Stimulated activated CD8-positive, alpha-beta memory T cell treated with anti-CD3 and anti-CD28 coated beads, Interleukin-4, amount 100 ng/mL, for 4 hours (primary cell): ENCODE measurements at regions not wholly inside any gene's neighbourhood (a gene's known extent, or its start where the extent isn't known, plus 50 kb on each side); places are given as distances from the start of the nearest gene placed in this dataset.

Source experiments
- DNase-seq, 2 donors: peaks; one replicate each; pipeline ENCODE4 v3.0.0-alpha.2; 2020; ENCODE audit warnings: low read depth in 2 of 2, low spot score in 1 of 2

DNA sequence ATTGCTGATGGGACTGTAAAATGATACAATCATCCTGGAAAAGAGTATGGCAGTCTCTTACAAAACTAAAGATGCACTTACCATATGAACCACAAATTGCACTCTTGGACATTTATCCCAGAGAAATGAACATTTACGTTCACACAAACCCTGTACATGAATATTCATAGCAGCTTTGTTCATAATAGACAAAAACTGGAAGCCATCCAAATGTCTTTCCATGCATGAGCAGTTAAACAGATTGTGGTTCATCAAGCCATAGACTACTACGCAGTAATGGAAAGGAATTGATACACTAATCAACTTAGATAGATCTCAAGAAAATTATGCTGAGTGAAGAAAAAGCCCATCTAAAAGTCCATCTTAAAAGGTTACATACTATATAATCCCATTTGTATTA is 156.1 kb upstream of the SLC39A10 start:
- DNase-seq: no peak

DNA sequence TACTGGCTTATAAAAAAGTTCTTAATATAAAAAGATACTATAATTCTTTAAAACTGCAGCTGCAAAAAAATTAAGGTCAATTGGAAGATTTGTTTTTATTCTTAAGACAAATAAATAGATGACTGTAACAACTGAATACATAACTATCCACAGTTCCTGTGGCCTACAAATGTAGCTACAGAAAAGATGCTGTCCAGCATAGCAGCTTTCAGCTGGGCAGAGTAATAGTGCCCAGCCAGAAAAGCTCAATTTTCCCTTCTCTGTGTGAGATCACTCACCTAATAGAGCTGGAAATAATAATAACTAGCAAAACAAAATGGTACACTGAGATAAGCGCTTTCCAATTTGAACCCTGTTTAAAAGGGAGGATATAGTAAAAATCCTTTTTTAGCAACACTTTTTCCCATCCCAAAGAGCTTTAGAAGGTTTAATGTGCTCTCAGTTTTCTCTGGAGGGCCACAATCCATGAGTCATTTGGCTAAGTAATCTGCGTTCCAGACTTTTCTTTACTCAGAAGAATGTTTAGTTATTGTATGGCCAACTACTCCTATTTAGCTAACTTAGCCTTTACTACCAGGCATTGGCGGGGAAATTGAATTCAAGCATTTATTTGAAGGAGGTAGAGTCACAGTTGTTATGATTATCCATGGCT is 158.1 kb upstream of the SLC39A10 start:
- no peak for DNase-seq

DNA sequence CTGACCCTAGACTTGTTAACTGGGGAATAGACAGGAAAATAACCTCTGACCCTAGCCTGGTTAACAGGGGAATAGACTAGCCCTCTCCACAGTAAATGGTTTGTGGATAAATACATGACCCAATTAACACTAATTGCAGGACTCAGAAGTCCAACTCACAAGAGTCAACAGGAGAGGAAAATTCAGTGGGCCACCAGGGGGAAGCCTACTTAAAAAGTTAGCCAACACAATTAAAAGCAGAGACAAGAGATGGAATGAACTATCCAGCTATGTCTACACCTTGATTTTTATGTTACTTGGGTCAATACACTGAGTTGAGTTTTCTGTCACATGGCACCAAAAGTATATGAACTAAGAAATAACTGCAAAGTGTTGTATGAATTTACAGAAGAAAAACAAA is 158.8 kb upstream of the SLC39A10 start:
- DNase-seq: peak; percentile 38 to 42

DNA sequence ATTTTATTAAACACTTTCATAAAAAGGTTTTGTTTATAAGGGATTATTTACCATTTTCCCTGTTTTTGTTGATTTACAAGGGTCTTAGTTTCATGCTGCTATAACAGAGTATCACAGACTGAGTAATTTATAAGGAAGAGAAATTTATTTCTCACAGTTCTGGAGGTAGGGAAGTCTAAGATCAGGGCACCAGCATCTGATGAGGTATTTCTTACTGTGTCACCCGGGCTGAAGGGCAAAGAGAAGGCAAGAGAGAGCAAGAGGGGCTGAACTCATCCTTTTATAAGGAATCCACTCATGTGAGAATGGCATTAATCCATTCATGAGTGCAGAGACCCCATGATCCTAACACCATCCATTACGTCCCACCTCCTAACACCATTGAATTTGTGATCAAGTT is 160.0 kb upstream of the SLC39A10 start:
- no peak for DNase-seq

DNA sequence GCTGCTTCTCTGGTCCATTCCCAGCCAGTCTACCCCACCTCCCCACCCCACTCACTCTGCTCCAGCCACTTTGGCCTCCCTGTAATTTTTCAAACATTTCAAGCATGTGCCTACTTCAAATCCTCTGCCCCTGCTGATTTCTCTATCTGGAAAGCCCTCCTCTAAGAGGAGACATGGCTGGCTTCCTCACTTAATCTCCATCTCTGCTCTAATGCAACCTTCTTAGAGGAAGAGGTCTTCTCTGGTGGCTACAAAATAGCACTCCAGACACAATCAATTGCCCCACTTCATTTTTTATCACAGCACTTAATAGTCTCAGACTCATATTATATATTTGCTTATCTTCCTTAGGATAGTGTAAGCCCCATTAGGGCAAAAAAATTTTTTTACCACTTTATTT is 161.1 kb upstream of the SLC39A10 start:
- DNase-seq: no peak

DNA sequence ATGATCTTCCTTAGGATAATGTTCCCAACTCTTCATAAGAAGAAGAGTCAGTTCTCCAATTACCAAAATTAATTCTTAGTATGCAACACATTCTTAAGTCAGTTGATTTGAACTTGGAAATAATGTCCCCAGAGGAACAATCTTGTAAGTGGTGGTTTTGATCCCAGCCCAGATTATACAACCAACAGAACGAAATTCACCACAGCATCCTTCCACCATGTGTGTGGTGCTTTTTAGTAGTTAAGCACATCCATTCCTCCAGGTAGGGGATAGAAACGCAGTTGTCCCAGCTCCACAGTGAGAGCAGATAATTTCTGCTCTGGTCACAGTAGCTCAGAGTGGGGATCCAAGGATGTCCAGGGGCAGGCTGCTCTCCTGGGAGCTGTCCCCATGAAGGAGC is 161.7 kb upstream of the SLC39A10 start:
- no peak for DNase-seq

DNA sequence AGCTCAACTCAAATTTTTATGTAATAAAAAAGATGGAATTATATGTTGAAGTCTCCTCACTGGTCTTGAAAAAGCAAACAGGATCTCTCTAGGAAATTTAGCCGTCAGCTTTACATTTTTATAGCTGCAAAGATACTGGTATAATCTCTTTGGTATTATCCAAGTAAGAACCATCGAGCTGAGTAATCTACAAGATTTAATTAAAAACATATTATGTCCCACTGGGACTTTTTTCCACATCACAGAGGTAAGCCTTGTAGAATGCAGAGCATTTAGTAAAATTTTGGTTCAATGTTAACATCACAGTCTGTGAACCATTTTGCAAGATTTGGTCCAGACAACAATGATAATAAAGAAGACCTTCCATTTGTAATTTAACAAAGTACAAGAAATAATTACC is 162.6 kb upstream of the SLC39A10 start:
- no peak for DNase-seq

DNA sequence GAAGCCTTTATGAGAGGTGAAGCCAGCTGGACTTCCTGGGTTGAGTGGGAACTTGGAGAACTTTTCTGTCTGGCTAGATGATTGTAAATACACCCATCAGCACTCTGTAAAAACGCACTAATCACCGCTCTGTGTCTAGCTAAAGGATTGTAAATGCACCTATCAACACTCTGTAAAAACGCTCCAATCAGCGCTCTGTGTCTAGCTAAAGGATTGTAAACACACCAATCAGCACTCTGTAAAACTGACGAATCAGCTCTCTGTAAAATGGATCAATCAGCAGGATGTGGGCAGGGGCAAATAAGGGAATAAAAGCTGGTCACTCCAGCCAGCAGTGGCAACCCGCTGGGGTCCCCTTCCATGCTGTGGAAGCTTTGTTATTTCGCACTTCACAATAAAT is 163.6 kb upstream of the SLC39A10 start:
- DNase-seq: no peak

DNA sequence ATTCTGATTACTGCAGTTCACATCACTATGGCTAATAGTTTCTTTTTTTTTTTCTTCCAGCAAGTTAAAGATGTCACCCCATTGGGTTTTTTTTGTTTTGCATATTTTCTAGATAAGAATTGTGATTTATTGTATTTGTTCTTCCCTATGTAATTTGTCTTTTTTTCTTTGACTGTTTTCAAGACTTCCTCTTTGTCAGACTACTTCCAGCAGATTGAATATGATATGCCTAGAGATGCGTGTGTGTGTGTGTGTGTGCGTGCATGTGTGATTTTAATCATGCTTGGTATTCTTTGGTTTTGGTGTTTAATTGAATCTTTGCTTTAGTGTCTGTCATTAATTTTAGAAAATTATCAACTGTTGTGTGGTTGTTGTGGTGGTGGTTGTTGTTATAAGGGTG is 166.7 kb upstream of the SLC39A10 start:
- no peak for DNase-seq

DNA sequence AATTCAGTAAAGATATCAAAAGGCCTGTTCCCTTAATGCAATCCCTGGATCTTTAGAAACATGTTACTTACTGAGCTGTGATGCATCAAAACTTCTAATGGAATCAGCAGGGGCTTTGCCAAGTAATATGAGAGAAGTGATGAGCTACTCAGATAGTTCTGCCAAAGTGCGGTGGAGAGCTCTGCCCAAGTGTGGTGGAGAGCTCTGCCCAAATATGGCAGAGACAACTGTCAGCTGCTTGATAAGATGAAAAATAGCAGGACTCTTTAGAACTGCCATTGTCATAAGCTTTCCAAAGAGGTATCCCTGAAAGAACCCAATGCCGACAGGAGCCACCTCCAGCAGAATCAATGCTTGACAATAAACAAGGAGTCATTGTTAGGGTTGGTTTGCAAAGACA is 167.9 kb upstream of the SLC39A10 start:
- no peak for DNase-seq

DNA sequence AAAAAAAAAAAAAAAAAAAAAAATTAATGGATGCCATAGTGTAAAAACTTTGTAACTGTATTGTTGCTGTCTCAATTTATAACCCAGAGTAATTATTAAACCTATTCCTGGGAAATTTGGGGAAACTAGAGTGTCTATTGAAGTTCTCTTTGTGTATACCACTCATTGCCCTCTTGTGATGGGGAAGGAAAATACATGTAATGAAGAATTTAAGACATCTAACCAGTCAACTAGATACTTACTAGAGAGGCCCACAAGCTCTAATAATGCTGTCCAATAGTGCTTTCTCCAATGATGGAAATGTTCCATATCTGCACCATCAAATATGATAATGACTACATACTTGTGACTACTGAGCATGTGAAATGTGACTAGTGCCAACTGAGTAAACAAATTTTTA is 168.5 kb upstream of the SLC39A10 start:
- no peak for DNase-seq

DNA sequence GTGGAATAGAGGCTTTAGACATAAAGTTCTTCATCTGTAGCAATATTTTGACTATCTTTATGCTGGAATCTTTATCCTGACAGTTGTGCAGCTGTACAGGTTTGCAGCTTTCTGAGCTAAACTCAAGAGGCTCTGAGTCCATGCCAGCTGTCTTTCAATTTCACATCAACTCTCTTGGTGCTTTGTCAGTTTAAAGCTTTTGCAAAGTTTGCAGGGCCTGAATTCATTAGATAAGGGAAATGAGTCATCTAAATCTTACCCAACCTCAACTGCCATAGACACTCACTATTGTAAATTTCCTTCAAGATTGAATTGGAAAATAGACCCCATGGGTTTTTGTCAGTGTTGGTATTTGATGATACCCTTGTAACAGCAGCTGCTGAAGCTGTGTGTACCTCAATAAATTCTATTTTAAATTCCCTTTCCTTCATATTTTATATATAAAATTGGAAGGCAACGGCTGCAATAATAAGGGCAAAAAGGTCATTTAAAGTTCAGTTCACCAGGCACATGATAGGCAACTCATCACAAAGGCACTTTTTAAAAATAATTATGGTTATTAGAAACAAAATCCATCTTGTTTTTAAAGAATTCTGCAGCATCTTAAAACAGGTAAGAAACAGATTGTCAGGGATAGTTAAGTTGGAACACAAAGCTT is 169.9 kb upstream of the SLC39A10 start:
- DNase-seq: no peak

DNA sequence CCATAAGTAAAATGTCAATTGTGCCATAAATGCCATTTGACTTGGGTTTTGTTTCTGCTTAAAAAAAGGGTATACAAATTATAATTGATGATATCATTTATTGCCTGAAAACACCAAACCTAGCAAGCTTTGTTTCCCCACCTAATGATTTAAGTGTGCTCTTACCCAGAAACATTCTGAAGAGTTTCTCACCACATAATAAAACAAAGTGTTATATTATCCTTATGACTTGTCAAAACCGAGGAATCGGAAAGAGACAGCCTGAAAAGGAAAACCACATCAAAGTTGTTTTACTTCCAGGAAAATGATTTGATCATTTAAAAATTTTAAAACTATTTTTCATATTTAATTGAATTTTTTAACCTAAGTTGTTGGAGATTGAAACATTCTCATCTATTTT is 170.5 kb upstream of the SLC39A10 start:
- DNase-seq: no peak

DNA sequence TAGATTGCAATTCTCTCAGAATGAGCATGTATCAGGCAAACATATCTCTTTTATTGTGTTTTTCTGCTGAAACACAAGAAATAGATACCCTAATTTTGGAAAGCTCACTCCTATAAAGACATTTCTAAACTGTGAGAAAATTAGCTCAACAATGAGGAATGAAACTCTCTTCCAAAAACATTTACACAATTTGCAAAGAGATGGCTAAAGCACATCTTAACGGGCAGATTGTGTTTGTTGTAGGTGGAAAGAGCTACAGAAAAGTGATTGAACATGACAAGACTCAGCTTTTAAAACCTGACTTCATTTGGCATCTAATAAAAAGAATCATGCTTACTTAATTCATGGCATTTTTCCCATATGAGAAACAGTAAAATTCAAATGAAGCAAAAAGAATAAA is 175.0 kb upstream of the SLC39A10 start:
- DNase-seq: no peak

DNA sequence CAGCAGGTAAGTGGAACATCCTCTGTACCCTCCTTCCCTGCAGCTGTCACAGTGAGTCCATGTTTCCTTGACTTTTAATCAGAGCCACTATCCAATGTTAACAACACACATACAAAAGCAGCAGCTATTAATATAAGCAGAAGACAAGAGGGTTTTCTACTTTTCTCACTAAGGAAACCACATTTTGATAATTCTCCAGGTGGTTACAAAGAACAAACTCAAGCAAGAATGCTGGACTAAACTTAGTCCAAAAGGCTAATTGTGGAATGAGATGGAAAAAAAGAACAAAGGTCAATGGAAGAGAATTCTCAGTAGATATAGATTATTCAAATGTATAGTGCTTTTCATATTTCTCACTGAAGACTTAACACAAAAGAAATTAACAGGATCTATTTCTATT is 176.9 kb upstream of the SLC39A10 start:
- no peak for DNase-seq

DNA sequence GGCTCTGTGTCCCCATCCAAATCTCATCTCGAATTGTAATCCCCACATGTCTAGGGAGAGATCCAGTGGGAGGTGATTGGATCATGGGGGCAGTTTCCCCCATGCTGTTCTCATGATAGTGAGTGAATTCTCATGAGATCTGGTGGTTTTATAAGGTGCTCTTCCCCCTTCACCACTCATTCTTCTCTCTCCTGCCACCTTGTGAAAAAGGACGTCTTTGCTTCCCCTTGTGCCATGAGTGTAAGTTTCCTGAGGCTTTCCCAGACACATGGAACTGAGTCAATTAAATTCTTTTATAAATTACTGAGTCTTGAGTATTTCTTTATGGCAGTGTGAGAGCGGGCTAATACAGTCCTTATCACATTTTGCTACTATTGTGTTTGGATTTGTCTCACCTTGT is 177.6 kb upstream of the SLC39A10 start:
- no peak for DNase-seq

DNA sequence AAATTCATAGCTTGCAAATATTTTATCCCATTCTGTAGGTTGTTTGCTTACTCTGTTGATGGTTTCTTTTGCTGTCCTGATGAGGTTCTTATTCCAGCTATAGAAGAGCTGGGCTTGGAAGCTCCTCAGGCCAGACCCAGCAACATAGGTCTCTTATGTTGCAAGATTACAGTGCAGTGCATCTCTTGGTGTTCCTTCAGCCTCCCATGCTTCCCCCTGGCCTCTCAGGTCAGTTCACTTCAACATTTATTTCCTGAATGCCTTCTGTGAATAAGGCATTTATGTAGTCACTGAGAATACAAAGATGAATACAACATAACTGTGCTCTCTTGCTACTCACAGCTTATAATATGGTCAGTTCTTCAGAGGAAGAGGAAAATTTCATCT is 179.0 kb upstream of the SLC39A10 start:
- DNase-seq: no peak

DNA sequence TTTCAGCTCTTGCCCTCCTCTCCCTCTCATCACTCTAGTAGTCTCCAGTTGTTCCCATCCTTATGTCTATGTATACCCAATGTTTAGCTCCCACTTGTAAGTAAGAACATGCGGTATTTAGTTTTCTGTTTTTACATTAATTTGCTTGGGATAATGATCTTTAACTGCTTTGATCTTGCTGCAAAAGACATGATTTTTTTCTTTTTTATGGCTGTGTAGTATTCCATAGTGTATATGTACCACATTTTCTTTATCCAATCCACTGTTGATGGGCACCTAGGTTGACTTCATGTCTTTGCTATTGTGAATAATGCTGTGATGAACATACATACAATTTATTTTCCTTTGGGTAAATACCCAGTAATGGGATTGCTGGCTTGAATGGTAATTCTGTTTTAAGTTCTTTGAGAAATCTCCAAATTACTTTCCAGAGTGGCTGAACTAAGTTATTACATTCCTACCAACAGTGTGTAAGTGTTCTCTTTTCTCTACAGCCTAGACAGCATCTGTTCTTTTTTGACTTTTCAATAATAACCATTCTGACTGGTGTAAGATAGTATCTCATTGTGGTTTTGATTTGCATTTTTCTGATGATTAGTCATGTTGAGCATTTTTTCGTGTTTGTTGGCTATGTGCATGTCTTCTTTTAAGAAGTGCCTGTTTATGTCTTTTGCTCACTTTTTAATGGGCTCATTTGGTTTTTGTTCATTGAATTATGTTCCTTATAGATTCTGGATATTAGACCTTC is 179.6 kb upstream of the SLC39A10 start:
- no peak for DNase-seq

DNA sequence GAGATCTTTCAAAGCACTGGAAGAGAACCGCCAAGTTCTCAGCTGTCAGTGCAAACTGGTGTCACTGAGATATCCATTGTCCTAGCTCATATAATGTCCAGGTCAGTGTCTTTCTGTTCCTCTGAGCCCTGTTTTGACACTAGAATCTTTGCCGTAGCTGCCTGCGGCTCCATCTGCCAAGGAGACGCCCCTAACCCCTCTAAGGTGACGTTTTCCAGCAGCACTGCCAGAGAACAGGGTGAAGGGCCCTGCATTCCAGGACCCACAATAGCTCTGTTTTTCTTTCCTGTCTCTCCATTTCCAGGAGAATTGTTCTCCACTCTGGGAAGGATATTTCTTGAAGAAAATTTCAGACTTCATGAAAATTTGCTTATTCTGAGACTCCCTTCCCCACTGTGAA is 181.7 kb upstream of the SLC39A10 start:
- no peak for DNase-seq

DNA sequence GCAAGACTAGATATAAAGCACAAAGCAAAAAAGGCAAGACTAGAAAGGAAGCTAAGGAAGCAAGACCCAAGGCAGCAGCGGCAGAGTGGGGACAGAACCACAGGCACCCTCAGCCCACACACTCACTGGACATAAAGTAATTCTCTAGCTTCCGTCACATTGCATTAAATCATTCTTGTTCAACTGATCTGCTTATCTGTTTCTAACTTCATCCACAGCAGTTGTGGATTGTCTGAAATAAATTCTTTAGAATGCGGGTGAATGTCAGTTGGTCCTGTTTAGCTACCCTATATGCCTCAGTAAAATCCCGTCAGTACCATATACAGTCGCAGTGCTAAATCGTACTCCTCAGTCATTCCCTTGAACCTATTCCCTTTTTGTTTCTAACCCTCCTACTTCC is 183.2 kb upstream of the SLC39A10 start:
- DNase-seq: no peak

DNA sequence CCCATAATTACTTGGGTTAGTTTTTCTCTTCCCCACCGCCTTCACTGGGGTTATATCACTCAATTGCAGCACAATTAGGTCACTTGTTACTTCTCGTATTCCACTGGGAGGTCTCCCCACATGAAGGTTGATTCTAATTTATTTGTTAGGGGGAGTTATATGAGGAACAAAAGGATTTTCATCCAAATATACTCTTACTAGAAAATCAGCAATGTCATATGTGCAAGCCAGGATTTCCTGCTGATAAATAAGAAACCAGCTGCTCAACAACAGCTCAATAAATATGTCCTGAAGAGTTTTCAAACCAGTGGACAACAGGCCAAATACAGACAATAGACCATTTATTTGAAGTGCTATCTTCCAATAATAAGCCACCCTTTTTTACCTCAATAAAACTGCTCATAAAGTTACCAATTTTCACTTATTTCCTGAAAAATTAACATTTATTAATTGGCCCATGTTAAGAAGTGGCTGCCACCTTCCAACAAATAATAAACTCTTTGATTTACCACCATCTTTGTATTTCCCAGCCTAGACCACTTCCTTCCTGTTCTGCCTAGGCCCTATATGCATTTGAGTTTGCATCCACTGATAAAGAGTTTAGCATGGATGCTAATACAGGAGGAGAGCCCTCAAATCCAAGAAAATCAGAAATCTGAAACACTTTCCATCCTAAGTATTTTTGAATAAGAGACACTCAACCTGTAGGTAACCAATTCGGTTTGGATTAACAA is 184.4 kb upstream of the SLC39A10 start:
- DNase-seq: no peak

DNA sequence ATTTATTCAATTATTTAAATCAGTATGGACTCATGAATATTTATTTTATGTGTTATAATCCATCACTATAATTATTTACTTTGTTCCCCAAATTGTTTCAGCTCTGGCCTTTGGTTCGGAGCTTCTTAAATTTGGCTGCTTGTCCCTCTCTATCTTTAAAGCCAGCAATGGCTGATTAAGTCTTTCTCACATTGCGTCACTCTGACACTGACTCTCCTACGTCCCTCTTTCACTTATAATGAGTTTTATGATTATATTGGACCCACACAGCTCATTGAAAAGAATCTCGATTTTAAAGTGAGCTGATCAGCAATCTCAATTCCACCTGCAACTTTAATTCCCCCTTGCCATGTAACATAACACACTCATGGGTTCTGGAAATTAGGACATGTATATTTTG is 185.2 kb upstream of the SLC39A10 start:
- no peak for DNase-seq
